Esophagus squamous epithelium (tissue), 5 donors: ENCODE measurements at regions not wholly inside any gene's neighbourhood (a gene's known extent, or its start where the extent isn't known, plus 50 kb on each side); places are given as distances from the start of the nearest gene placed in this dataset.

Source experiments
- DNase-seq: peaks from one replicate; lab custom pipeline; 2025; lab: John Stamatoyannopoulos, UW
- H3K27ac ChIP-seq, 4 donors: fragments of 200-600 bp; sonication (generic); one replicate each; pipeline ENCODE4 v1.5.1; 2016 to 2019; ENCODE audit warnings: mild to moderate bottlenecking in 1 of 4
- H3K27me3 ChIP-seq, 4 donors: fragments of 200-600 bp; sonication (generic); 1 replicate in 3 of 4; 2 replicates in 1 of 4; pipeline versions ENCODE4 v1.5.1 to v1.6.0; 2017 to 2021; ENCODE audit warnings: antibody characterized with exemption in 1 of 4
- H3K36me3 ChIP-seq, 3 donors: fragments of 200-600 bp; sonication (generic); one replicate each; pipeline ENCODE4 v1.5.1; 2016 to 2019
- H3K4me1 ChIP-seq, 3 donors: fragments of 200-600 bp; sonication (generic); one replicate each; pipeline ENCODE4 v1.5.1; 2017 to 2019
- H3K4me3 ChIP-seq, 4 donors: fragments of 200-600 bp; sonication (generic); 1 replicate in 3 of 4; 2 replicates in 1 of 4; pipeline ENCODE4 v1.5.1; 2016 to 2019; ENCODE audit warnings: mild to moderate bottlenecking in 2 of 4, moderate library complexity in 1 of 4
- H3K9me3 ChIP-seq, 3 donors: fragments of 200-600 bp; sonication (generic); one replicate each; pipeline ENCODE4 v1.5.1; 2016 to 2019
- CTCF ChIP-seq, 6 experiments: fragments of 450-650 bp in 4 of 6; fragments of 200-600 bp in 2 of 6; sonication (generic) in 2 of 6; IDR thresholded peaks; one replicate each; pipeline ENCODE4 v1.5.1; 2016 to 2019; ENCODE audit warnings: antibody characterized with exemption in 6 of 6, mild to moderate bottlenecking in 4 of 6, moderate library complexity in 4 of 6
- POLR2A ChIP-seq, 4 donors: fragments of 450-650 bp; IDR thresholded peaks; one replicate each; pipeline ENCODE4 v1.6.1; 2017; ENCODE audit warnings: antibody characterized with exemption in 4 of 4, mild to moderate bottlenecking in 4 of 4, moderate library complexity in 3 of 4
- WGBS, 2 donors: methylation state at CpG; one replicate each; pipeline ENCODE4 v1.1.5; 2018; 5-methylcytosine and 5-hydroxymethylcytosine counted together
- intact Hi-C: fragments of 100-400 bp; cut with DNase I; formaldehyde crosslinking; loops from one replicate; pipeline ENCODE4 v1.15.0; 2022
- donor health status: DM: yes; HTN: yes; CAD: no.

- H3K27ac ChIP-seq = no peak overlapping the region
- H3K36me3 ChIP-seq = no peaks in the 10 kb centered on the region
- no peak for DNase-seq
- intact Hi-C loops = no loop called here
- H3K4me3 ChIP-seq = no peak overlapping the region
- H3K27me3 ChIP-seq = no peaks in the 10 kb centered on the region
- no peaks in the 10 kb centered on the region for H3K4me1 ChIP-seq
- TF ChIP-seq POLR2A (IDR thresholded peaks at IDR 0.05) (no peak), CTCF (IDR thresholded peaks at IDR 0.05) (no peak)
- WGBS, 2 donors = 47 to 62% methylated on average over 2 of the region's 2 CpGs
- no peaks in the 10 kb centered on the region for H3K9me3 ChIP-seq
Measured at GRCh38 chr2:225117051-225117716, 74.9 kb upstream of the DOCK10 start.

GRCh38 chr2:225114786-225115323, 72.6 kb upstream of the DOCK10 start:
- Histone ChIP-seq H3K4me3 (no peak overlapping the region), H3K4me1 (no peaks in the 10 kb centered on the region), H3K36me3 (no peaks in the 10 kb centered on the region), H3K9me3 (no peaks in the 10 kb centered on the region), H3K27me3 (no peaks in the 10 kb centered on the region), H3K27ac (no peak overlapping the region)
- WGBS, 2 donors = 84 to 88% methylated on average over 2 of the region's 2 CpGs
- intact Hi-C loops = no loop called here
- TF ChIP-seq CTCF (IDR thresholded peaks at IDR 0.05) = no peak
- no peak for TF ChIP-seq POLR2A (IDR thresholded peaks at IDR 0.05)
- no peak for DNase-seq

- no peak for DNase-seq
- H3K4me1 ChIP-seq = no peaks in the 10 kb centered on the region
Measured at GRCh38 chr2:225113371-225114015, 71.2 kb upstream of the DOCK10 start.

GRCh38 chr2:225112362-225113126, 70.3 kb upstream of the DOCK10 start:
- Histone ChIP-seq H3K4me3 (no peak overlapping the region), H3K36me3 (no peaks in the 10 kb centered on the region), H3K9me3 (no peaks in the 10 kb centered on the region), H3K27ac (no peak overlapping the region), H3K4me1 (no peaks in the 10 kb centered on the region), H3K27me3 (no peaks in the 10 kb centered on the region)
- no peak for TF ChIP-seq POLR2A (IDR thresholded peaks at IDR 0.05)
- no peak for TF ChIP-seq CTCF (IDR thresholded peaks at IDR 0.05)
- intact Hi-C loops = no loop called here
- 70 to 81% methylated on average over 10 of the region's 10 CpGs for whole genome bisulfite sequencing, 2 donors
- no peak for DNase-seq

More at GRCh38 chr2:225113371-225114015, 71.2 kb upstream of the DOCK10 start:
- WGBS, 2 donors = 69 to 79% methylated on average over 3 of the region's 3 CpGs
- no peaks in the 10 kb centered on the region for H3K9me3 ChIP-seq
- intact Hi-C loops = no loop called here
- no peaks in the 10 kb centered on the region for H3K27me3 ChIP-seq
- no peak overlapping the region for H3K27ac ChIP-seq
- TF ChIP-seq CTCF (IDR thresholded peaks at IDR 0.05) (no peak), POLR2A (IDR thresholded peaks at IDR 0.05) (no peak)
- H3K4me3 ChIP-seq = no peak overlapping the region
- no peaks in the 10 kb centered on the region for H3K36me3 ChIP-seq

- no peaks in the 10 kb centered on the region for H3K9me3 ChIP-seq
- no peaks in the 10 kb centered on the region for H3K4me1 ChIP-seq
- TF ChIP-seq CTCF (IDR thresholded peaks at IDR 0.05) = no peak
- TF ChIP-seq POLR2A (IDR thresholded peaks at IDR 0.05) = no peak
- intact Hi-C loops = no loop called here
- DNase-seq = no peak
- no peaks in the 10 kb centered on the region for H3K27me3 ChIP-seq
- H3K36me3 ChIP-seq = no peaks in the 10 kb centered on the region
- H3K4me3 ChIP-seq = no peak overlapping the region
- H3K27ac ChIP-seq = no peak overlapping the region
Measured at GRCh38 chr2:225108805-225109204, 66.5 kb upstream of the DOCK10 start.
